ENCODE measurements at regions not wholly inside any gene's neighbourhood (a gene's known extent, or its start where the extent isn't known, plus 50 kb on each side); places are given as distances from the start of the nearest gene placed in this dataset.

DNA sequence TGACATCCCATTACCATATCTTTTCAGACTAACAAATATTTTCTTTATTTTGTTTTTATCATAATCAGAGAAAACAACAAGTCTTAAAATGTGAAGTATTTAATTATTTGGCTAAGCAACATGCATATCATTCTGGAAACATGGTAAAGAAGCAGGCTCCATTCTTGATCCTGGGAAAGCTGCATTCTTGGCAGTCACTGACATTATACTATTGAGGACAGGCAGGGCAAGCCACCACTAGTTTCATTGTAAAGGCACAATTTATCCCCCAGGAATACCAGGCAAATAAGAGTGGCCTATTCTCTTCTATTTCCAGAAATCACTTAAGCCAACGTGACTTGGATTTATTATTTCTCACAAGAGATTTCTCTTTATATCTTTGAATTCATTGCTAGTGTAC is 153.8 kb upstream of the AKR1E2 start:
- no peak overlapping the region for H3K4me3 ChIP-seq (ENCODE audit: low read depth, low read length)
- DNase-seq (ENCODE audit: low read depth) = no peak
- TF ChIP-seq, protein P1, sequence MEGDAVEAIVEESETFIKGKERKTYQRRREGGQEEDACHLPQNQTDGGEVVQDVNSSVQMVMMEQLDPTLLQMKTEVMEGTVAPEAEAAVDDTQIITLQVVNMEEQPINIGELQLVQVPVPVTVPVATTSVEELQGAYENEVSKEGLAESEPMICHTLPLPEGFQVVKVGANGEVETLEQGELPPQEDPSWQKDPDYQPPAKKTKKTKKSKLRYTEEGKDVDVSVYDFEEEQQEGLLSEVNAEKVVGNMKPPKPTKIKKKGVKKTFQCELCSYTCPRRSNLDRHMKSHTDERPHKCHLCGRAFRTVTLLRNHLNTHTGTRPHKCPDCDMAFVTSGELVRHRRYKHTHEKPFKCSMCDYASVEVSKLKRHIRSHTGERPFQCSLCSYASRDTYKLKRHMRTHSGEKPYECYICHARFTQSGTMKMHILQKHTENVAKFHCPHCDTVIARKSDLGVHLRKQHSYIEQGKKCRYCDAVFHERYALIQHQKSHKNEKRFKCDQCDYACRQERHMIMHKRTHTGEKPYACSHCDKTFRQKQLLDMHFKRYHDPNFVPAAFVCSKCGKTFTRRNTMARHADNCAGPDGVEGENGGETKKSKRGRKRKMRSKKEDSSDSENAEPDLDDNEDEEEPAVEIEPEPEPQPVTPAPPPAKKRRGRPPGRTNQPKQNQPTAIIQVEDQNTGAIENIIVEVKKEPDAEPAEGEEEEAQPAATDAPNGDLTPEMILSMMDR (IDR thresholded peaks at IDR 0.05; ENCODE audit: insufficient read depth, low read length) = no peak

DNA sequence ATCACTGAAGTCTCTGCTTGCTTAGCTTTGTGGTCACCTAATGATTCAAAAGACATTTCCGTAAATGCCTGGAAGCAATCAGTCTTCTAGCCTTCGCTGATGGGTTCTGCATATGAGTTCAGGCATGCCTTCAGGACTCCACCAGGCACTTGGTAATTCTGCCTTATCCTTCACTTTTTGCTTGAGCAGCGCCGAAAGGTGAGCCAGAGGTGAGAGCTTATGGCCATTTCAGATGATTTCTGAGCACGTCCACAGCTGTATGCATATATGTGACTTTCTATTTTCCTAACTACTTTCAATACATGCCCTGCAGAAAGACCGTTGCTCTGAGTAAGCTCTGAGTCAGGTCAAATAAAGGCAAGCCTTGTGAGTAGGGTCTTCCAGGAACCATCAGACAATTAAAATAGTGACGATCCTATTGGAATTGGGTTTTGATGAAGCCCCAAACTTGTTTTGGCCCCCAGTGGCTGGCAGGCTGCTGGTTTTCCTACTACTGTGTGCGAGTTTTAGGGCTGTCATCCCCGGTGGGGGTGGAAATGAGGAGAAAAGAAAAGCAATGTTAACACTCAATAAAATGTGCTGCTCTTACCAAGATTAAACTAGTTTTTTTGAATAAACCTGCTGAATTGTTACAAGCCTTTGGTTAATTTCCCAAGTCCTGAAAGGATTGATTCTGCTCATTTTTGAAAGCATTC is 154.4 kb upstream of the AKR1E2 start:
- DNase-seq (ENCODE audit: low read depth) = no peak
- no peak overlapping the region for H3K4me3 ChIP-seq (ENCODE audit: low read depth, low read length)
- TF ChIP-seq, protein P1 (IDR thresholded peaks at IDR 0.05; ENCODE audit: insufficient read depth, low read length) = no peak

DNA sequence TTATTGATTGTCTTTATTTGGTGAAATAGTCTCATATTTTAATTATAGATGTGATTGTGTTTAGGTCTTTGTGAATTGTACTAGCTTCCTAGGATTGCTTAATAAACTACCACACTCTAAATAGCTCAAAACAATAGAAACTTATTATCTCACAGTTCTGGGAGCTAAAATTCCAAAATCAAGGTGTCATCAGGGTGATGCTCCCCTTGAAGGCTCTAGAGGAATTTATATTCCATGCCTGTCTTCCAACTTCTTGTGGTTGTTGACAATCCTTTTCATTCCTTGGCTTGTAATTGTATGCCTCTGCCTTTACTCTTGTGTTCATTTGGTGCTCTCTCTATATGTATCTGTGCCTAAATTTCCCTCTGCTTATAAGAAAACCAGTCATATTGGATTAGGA is 155.3 kb upstream of the AKR1E2 start:
- peak; percentile 80 for DNase-seq (ENCODE audit: low read depth)
- TF ChIP-seq, protein P1 (IDR thresholded peaks at IDR 0.05; ENCODE audit: insufficient read depth, low read length) = no peak
- H3K4me3 ChIP-seq (ENCODE audit: low read depth, low read length) = no peak overlapping the region

DNA sequence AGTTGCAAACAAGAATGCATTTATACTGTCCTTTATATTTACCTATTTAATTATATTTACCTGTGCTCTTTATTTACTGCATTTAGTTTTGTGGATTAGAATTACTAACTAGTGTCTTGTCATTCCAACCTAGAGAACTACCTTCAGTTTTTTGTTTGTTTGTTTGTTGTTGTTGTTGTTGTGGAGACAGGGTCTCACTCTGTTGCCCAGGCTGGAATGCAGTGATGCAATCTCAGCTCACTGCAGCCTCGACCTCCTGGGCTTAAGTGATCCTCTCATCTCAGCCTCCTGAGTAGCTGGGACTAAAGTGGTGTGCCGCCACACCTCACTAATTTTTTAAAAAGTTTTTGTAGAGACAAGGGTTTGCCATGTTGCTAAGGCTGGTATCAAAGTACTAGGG is 156.4 kb upstream of the AKR1E2 start:
- no peak for DNase-seq (ENCODE audit: low read depth)
- no peak overlapping the region for H3K4me3 ChIP-seq (ENCODE audit: low read depth, low read length)
- TF ChIP-seq, protein P1 (IDR thresholded peaks at IDR 0.05; ENCODE audit: insufficient read depth, low read length) = no peak

DNA sequence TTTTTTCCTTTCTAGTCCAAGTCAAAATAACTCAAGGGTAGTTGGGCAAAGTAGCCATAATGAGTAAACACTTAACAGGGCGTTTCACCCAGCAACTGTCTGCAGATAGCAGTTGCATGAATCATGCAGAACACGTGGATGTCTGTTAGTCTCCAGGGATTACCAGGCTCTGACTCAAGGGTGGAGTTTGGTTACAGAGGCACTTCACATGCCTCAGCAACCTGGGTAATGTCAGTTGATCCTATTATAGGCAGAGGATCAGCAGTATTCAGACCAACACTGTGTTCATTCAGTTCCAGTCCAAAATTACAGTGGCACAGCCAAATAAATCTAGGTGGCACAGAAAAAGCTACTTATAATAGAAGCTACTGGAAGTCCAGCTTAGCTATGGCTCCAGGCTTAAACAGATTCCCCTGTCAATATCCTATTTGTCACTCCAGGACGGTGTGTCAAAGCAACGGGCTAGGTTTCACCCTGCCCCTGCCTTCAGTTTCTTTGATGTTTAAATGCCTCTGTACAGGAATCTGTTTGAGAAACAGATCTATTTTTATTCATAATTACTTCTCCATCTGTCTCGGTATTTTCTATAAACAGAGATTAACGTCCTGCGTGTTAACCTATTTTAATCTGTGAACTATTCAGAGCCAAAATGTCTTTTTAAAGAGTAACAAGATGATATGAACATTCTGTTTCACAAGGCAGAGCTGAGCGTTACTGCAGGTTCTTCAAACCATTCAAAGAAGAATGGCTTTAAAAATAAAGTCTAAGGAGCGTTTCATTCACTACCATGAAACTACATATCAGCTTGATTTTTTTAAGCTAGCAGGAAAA is 162.6 kb upstream of the AKR1E2 start:
- TF ChIP-seq, protein P1 (IDR thresholded peaks at IDR 0.05; ENCODE audit: insufficient read depth, low read length) = no peak
- H3K4me3 ChIP-seq (ENCODE audit: low read depth, low read length) = no peak overlapping the region
- DNase-seq (ENCODE audit: low read depth) = peak; percentile 100

DNA sequence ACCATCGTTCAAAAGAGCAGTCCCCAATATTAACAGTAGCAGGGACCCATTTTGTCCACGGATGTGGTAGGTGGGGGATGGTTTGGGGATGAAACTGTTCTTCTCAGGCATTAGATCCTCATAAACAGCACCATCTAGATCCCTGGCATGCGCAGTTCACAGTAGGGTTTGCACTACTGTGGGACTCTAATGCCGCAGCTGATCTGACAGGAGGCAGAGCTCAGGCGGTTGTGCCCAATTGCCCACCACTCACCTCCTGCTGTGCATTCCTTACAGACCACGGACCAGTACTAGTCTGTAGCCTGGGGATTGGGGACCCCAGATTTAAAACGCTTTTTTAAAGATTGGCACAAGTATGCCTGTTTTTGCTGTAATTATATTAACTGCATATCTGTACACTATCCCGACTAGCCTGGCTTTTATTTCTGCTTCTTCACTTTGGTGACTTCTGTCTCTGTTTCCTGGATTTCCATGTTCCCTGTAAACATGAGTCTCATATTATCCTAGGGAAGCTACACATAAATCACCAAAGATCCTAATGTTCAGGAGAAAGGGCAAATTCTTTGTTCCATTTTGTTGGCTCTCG is 163.3 kb upstream of the AKR1E2 start:
- H3K4me3 ChIP-seq (ENCODE audit: low read depth, low read length) = no peak overlapping the region
- TF ChIP-seq, protein P1 (IDR thresholded peaks at IDR 0.05; ENCODE audit: insufficient read depth, low read length) = no peak
- peak; percentile 27 for DNase-seq (ENCODE audit: low read depth)

All from fibroblast of the aortic adventitia (primary cell).